ENCODE measurements at regions not wholly inside any gene's neighbourhood (a gene's known extent, or its start where the extent isn't known, plus 50 kb on each side); places are given as distances from the start of the nearest gene placed in this dataset.
"Not testable (repeated sequence)": the region's sequence is repeated elsewhere in the genome, so short reads cannot be mapped to it uniquely, and the experiment has no call there.

GRCh38 chr10:45080331-45080730 lies 79.6 kb downstream of the ZNF22 start:
- H3K4me1 ChIP-seq (ENCODE audit: insufficient read depth, low read length) = peaks cover 19% of the 10 kb centered on the region; the same call in 1 of the 2 replicates

GRCh38 chr10:45082176-45082575 lies 81.5 kb downstream of the ZNF22 start:
- no peak overlapping the region for H3K9ac ChIP-seq (ENCODE audit: low read depth, low read length)
- H3K4me1 ChIP-seq (ENCODE audit: insufficient read depth, low read length) = peaks cover 4% of the 10 kb centered on the region; the same call in 1 of the 2 replicates
- H3K4me3 ChIP-seq (ENCODE audit: low read length) = no peak overlapping the region
- H3K36me3 ChIP-seq (ENCODE audit: insufficient read depth, low read depth, low read length) = no peaks in the 10 kb centered on the region
- no peaks in the 10 kb centered on the region for H3K27me3 ChIP-seq (ENCODE audit: insufficient read depth, low read length)
- H3K27ac ChIP-seq (ENCODE audit: low read length) = no peak overlapping the region
- no peaks in the 10 kb centered on the region for H3K9me3 ChIP-seq (ENCODE audit: insufficient read depth, low read depth, low read length)

More at GRCh38 chr10:45080331-45080730, 79.6 kb downstream of the ZNF22 start:
- H3K9me3 ChIP-seq (ENCODE audit: insufficient read depth, low read depth, low read length) = no peaks in the 10 kb centered on the region
- H3K4me3 ChIP-seq (ENCODE audit: low read length) = no peak overlapping the region
- H3K9ac ChIP-seq (ENCODE audit: low read depth, low read length) = no peak overlapping the region
- no peak overlapping the region for H3K27ac ChIP-seq (ENCODE audit: low read length)
- no peaks in the 10 kb centered on the region for H3K27me3 ChIP-seq (ENCODE audit: insufficient read depth, low read length)
- H3K36me3 ChIP-seq (ENCODE audit: insufficient read depth, low read depth, low read length) = no peaks in the 10 kb centered on the region

- no peak overlapping the region for H3K9ac ChIP-seq (ENCODE audit: low read depth, low read length)
These were observed 91.2 kb downstream of the ZNF22 start for GRCh38 chr10:45091968-45092367.

DNA sequence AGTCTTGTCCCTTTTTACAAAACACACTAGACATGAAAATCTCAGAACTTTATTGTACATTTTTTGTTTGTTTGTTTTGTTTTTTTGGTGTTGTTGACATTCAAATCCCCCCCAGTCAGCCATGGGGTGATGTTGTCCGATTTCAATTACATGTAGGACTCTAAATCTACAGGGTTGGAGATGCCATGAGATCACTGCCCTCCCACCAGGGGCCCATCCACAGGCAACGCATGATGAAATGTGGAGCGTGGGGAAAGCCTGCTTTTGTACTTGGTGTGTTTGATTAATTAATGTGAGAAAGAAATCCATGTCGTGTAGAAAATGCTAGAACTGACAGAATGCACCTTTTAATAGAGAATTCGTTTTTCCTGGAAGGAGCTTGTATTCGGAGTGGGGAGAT lies 93.2 kb downstream of the ZNF22 start:
- no peaks in the 10 kb centered on the region for H3K36me3 ChIP-seq (ENCODE audit: insufficient read depth, low read depth, low read length)
- no peaks in the 10 kb centered on the region for H3K27me3 ChIP-seq (ENCODE audit: insufficient read depth, low read length)
- no peak overlapping the region for H3K27ac ChIP-seq (ENCODE audit: low read length)
- H3K9me3 ChIP-seq (ENCODE audit: insufficient read depth, low read depth, low read length) = no peaks in the 10 kb centered on the region
- no peak overlapping the region for H3K9ac ChIP-seq (ENCODE audit: low read depth, low read length)
- no peak overlapping the region for H3K4me3 ChIP-seq (ENCODE audit: low read length)
- H3K4me1 ChIP-seq (ENCODE audit: insufficient read depth, low read length) = peaks cover 11% of the 10 kb centered on the region; the same call in 1 of the 2 replicates

More at GRCh38 chr10:45091968-45092367, 91.2 kb downstream of the ZNF22 start:
- no peak overlapping the region for H3K4me3 ChIP-seq (ENCODE audit: low read length)
- no peaks in the 10 kb centered on the region for H3K9me3 ChIP-seq (ENCODE audit: insufficient read depth, low read depth, low read length)
- H3K27ac ChIP-seq (ENCODE audit: low read length) = no peak overlapping the region
- no peaks in the 10 kb centered on the region for H3K27me3 ChIP-seq (ENCODE audit: insufficient read depth, low read length)
- H3K36me3 ChIP-seq (ENCODE audit: insufficient read depth, low read depth, low read length) = no peaks in the 10 kb centered on the region
- peaks cover 11% of the 10 kb centered on the region; the same call in 1 of the 2 replicates for H3K4me1 ChIP-seq (ENCODE audit: insufficient read depth, low read length)

DNA sequence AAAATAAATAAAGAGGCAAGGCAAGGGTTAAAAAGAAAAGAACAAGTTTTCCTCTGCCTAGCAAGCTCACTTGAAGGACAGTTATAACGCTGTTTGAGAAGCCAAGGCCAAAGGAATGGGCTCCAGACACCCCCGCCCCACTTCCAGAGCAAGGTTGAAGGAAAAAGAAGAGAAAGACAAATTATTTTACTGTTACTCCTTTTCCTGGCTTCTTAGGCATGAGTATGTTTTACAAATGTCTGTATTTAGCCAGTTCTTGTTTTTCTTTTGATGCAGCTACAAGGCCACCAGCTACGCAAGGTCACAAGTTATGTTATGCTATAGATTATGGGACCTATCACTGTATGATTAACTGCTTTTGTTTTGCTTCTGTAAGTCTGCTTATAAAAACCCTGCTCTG lies 94.6 kb downstream of the ZNF22 start:
- Histone ChIP-seq H3K36me3 (ENCODE audit: insufficient read depth, low read depth, low read length) (no peaks in the 10 kb centered on the region), H3K9ac (ENCODE audit: low read depth, low read length) (no peak overlapping the region), H3K4me1 (ENCODE audit: insufficient read depth, low read length) (peaks cover 11% of the 10 kb centered on the region; the same call in 1 of the 2 replicates), H3K9me3 (ENCODE audit: insufficient read depth, low read depth, low read length) (no peaks in the 10 kb centered on the region), H3K27me3 (ENCODE audit: insufficient read depth, low read length) (no peaks in the 10 kb centered on the region), H3K4me3 (ENCODE audit: low read length) (no peak overlapping the region), H3K27ac (ENCODE audit: low read length) (no peak overlapping the region)

DNA sequence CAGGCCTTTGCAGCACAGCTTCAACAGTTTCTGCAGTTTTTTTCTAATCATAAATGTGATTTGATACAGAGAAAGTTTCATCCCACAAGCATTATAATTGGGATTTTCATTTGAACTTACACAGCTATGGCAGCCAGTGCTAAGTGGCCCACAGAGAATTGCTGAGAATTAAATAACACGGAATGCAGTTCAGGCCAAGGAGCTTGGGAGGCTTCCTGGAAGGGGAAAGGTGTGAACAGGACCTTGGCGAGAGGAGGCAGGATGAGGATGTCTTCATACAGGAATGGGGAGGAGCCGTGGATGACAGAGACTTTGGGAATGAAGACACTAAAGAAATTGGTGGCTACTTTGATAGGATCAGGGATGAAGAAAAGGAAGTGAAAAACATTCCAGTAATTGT lies 95.3 kb downstream of the ZNF22 start:
- Histone ChIP-seq H3K4me3 (ENCODE audit: low read length) (no peak overlapping the region), H3K27me3 (ENCODE audit: insufficient read depth, low read length) (no peaks in the 10 kb centered on the region), H3K9me3 (ENCODE audit: insufficient read depth, low read depth, low read length) (no peaks in the 10 kb centered on the region), H3K4me1 (ENCODE audit: insufficient read depth, low read length) (peaks cover 11% of the 10 kb centered on the region; the same call in 1 of the 2 replicates), H3K36me3 (ENCODE audit: insufficient read depth, low read depth, low read length) (no peaks in the 10 kb centered on the region), H3K9ac (ENCODE audit: low read depth, low read length) (no peak overlapping the region), H3K27ac (ENCODE audit: low read length) (no peak overlapping the region)

DNA sequence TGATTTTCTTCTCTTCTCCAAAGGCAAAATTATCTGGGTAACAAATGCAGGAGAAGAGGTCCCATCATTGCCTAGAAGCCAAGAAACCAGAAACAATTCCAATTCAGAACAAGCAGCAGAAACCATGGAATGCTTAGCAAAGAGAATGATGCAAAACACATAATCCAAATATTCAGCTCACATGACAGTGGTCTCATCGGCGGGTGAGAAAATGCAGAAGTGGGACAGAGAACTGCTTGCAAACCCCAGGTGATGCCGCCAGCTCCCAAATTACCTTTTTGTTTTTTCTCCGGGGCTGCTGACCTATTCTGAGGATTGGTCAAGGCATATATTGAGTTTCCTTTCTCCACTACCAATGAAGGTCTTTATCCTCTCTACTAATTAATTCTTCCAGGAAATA lies 99.7 kb downstream of the ZNF22 start:
- no peak overlapping the region for H3K27ac ChIP-seq (ENCODE audit: low read length)
- H3K4me1 ChIP-seq (ENCODE audit: insufficient read depth, low read length) = peaks cover 3% of the 10 kb centered on the region; the same call in 1 of the 2 replicates
- no peaks in the 10 kb centered on the region for H3K36me3 ChIP-seq (ENCODE audit: insufficient read depth, low read depth, low read length)
- H3K9me3 ChIP-seq (ENCODE audit: insufficient read depth, low read depth, low read length) = no peaks in the 10 kb centered on the region
- H3K4me3 ChIP-seq (ENCODE audit: low read length) = no peak overlapping the region
- H3K27me3 ChIP-seq (ENCODE audit: insufficient read depth, low read length) = no peaks in the 10 kb centered on the region
- no peak overlapping the region for H3K9ac ChIP-seq (ENCODE audit: low read depth, low read length)

DNA sequence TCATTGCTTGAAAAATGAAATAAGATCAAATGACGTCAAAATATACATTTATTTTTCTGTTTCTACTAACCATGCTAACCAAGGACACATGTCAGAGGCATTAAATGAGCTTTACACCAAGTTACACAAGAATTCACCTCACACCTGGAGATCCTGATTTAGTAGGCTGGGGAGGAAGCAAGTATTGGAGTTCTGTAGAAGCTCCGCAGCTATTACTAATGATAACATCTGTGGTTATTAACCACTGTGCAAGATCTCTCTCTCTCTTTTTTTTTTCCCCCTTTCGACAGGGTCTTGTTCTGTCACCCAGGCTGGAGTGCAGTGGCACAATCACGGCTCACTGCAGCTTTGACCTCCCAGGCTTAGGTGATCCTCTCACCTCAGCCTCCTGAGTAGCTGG lies 104.0 kb downstream of the ZNF22 start:
- H3K27me3 ChIP-seq (ENCODE audit: insufficient read depth, low read length) = no peaks in the 10 kb centered on the region
- H3K9ac ChIP-seq (ENCODE audit: low read depth, low read length) = no peak overlapping the region
- no peak overlapping the region for H3K4me3 ChIP-seq (ENCODE audit: low read length)
- no peak overlapping the region for H3K27ac ChIP-seq (ENCODE audit: low read length)
- H3K4me1 ChIP-seq (ENCODE audit: insufficient read depth, low read length) = no peaks in the 10 kb centered on the region
- H3K36me3 ChIP-seq (ENCODE audit: insufficient read depth, low read depth, low read length) = no peaks in the 10 kb centered on the region
- no peaks in the 10 kb centered on the region for H3K9me3 ChIP-seq (ENCODE audit: insufficient read depth, low read depth, low read length)

DNA sequence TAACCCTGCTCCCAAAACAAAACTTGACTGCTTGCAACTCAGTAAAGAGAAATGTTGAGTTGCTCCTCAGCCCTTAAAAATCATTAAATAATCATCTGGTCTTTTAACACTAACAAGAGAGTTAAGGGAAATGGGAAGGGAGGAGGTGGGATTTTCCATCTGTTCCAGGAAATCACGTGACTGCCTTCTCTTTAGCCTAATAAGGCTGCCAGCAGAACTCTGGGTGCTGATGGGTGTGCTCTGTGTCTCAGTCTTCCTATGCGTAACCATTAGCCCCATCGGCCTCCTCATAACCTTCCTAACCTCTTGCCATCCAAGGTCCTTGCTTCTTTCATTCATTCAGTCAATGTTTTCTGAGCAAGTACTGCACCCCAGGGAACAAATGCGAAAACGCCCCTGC lies 104.6 kb downstream of the ZNF22 start:
- not testable (repeated sequence) for H3K9ac ChIP-seq (ENCODE audit: low read depth, low read length); H3K4me3 ChIP-seq (ENCODE audit: low read length); H3K27me3 ChIP-seq (ENCODE audit: insufficient read depth, low read length); H3K36me3 ChIP-seq (ENCODE audit: insufficient read depth, low read depth, low read length); H3K4me1 ChIP-seq (ENCODE audit: insufficient read depth, low read length); H3K27ac ChIP-seq (ENCODE audit: low read length); H3K9me3 ChIP-seq (ENCODE audit: insufficient read depth, low read depth, low read length)

- H3K27ac ChIP-seq (ENCODE audit: low read length) = no peak overlapping the region
These were observed 105.6 kb downstream of the ZNF22 start for GRCh38 chr10:45106236-45106856.

DNA sequence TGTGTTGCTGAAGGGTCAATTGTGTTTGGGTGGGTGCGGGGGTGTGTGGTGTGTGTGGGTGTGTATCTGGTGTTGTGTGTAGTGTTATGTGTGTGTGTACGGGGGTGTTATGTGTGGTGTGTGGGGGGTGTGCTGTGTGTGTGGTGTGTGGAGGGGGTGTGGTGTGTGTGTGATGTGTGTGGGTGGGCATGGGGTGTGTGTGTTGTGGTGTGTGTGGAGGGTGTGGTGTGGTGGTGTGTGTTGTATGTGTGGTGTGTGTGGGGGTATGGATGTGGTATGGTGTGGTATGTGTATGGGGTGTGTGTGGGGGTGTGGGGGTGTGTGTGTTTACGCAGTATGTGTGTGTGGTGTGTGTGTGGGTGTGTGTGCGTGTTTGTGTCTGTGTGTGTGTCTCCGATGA lies 110.8 kb downstream of the ZNF22 start:
- H3K4me3 ChIP-seq (ENCODE audit: low read length) = no peak overlapping the region

More at GRCh38 chr10:45106236-45106856, 105.6 kb downstream of the ZNF22 start:
- no peaks in the 10 kb centered on the region for H3K9me3 ChIP-seq (ENCODE audit: insufficient read depth, low read depth, low read length)
- no peaks in the 10 kb centered on the region for H3K4me1 ChIP-seq (ENCODE audit: insufficient read depth, low read length)
- no peak overlapping the region for H3K4me3 ChIP-seq (ENCODE audit: low read length)
- H3K27me3 ChIP-seq (ENCODE audit: insufficient read depth, low read length) = no peaks in the 10 kb centered on the region
- H3K36me3 ChIP-seq (ENCODE audit: insufficient read depth, low read depth, low read length) = no peaks in the 10 kb centered on the region
- no peak overlapping the region for H3K9ac ChIP-seq (ENCODE audit: low read depth, low read length)

GRCh38 chr10:45117940-45118339 lies 117.2 kb downstream of the ZNF22 start:
- not testable (repeated sequence) for H3K4me3 ChIP-seq (ENCODE audit: low read length); H3K27ac ChIP-seq (ENCODE audit: low read length); H3K27me3 ChIP-seq (ENCODE audit: insufficient read depth, low read length); H3K4me1 ChIP-seq (ENCODE audit: insufficient read depth, low read length); H3K9me3 ChIP-seq (ENCODE audit: insufficient read depth, low read depth, low read length); H3K36me3 ChIP-seq (ENCODE audit: insufficient read depth, low read depth, low read length); H3K9ac ChIP-seq (ENCODE audit: low read depth, low read length)

More for the DNA sequence above, 110.8 kb downstream of the ZNF22 start:
- H3K27ac ChIP-seq (ENCODE audit: low read length) = no peak overlapping the region
- H3K36me3 ChIP-seq (ENCODE audit: insufficient read depth, low read depth, low read length) = no peaks in the 10 kb centered on the region
- H3K9me3 ChIP-seq (ENCODE audit: insufficient read depth, low read depth, low read length) = no peaks in the 10 kb centered on the region
- H3K4me1 ChIP-seq (ENCODE audit: insufficient read depth, low read length) = no peaks in the 10 kb centered on the region
- no peaks in the 10 kb centered on the region for H3K27me3 ChIP-seq (ENCODE audit: insufficient read depth, low read length)
- H3K9ac ChIP-seq (ENCODE audit: low read depth, low read length) = no peak overlapping the region

Measured in iPS-20b (cell line).